HG03442 (cell line): ENCODE measurements at regions not wholly inside any gene's neighbourhood (a gene's known extent, or its start where the extent isn't known, plus 50 kb on each side); places are given as distances from the start of the nearest gene placed in this dataset.
"Not testable (repeated sequence)": the region's sequence is repeated elsewhere in the genome, so short reads cannot be mapped to it uniquely, and the experiment has no call there.

Experiments used
- ATAC-seq: cut with Tn5 transposase; IDR thresholded peaks from one replicate; pipeline ENCODE4 v1.9.1; 2021; ENCODE audit warnings: mild to moderate bottlenecking, moderate library complexity; ENCODE audit not compliant: unreplicated experiment

DNA sequence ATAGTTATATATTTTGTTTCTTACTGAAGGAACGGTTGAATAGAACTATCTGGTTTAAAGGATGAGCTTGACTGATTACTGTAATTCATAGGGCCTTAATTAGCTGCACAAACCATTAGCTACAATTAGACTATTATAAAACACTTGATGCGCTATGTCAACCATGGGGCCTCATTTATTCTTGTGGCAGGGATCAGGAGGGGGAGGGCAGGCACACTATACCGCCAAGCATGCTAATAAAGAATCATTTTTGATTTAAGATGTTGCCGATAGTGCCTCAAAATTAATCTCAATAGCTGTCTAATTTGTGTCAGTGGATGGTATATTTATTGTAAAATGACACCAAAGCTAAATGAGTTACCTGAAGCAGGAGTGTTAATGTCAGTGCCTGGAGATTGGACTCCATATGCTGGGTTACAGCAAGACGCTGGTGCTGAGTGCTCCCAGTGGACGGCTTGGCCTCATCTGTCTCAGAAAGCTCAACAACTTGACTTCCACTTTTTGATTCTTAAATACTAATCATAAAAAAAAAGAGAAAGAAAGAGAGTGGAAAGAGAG lies 1007.0 kb upstream of the CELF4 start:
- no peak for ATAC-seq

DNA sequence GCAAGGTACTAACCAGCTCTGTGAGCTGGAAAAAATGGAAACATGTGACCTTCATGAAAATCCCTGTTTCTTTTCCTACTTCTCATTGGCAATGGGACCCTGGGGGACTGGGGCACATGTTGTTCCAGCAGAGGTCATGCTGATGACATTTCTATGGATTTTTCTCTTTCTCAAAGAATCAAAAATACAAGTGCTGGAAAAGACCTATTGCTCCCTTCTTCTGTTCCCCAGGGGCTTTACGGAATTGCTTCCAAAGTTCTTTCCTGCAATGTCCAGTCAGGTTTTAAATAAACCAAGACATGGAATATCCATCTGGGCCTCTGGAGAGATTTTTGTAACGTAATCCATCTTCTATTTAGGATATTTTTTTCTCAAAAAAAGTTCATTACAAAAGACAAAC lies 1006.1 kb upstream of the CELF4 start:
- ATAC-seq = no peak

DNA sequence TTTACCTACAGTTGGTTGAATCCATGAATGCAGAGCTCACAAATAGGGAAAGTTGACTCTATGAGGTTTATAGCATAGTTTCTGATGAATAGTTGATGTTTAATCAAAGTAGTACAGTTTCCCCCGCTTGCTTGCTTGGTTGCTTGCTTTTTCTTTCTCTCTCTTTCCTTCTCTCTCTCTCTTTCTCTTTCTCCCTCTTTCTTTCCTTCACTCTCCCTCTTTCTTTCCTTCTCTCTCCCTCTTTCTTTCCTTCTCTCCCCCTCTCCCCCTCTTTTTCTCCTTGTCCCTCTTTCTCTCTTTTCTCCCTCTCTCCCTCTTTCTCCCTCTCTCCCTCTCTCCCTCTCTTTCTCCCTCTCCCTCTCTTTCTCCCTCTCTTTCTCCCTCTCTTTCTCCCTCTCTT lies 999.9 kb upstream of the CELF4 start:
- no peak for ATAC-seq

DNA sequence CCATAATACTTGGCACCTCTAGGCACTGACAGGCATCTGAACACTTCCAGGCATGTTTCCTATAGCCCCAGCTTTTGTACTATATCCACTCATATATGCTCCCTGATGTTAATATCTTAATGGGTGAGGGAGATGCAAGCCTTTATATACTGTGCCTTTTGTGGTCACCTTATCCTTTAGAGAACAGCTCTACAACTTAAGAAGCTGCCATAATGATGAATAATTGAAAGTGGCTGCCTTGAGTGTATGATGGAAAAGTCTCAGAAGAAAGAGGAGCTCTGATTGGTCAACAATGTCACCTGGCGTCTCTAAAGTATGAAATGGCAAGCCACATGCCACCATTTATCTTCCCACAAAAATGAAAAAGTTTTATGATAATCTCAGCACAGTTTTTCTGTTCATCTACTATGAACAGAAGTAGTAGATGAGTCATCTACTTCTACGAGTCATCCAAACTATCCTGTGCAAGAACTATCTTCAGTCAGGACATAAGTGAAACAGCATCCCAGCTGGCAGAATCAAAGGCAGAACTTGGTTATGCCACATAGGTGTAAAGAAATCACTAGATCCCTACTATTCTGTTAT lies 997.9 kb upstream of the CELF4 start:
- ATAC-seq = no peak

DNA sequence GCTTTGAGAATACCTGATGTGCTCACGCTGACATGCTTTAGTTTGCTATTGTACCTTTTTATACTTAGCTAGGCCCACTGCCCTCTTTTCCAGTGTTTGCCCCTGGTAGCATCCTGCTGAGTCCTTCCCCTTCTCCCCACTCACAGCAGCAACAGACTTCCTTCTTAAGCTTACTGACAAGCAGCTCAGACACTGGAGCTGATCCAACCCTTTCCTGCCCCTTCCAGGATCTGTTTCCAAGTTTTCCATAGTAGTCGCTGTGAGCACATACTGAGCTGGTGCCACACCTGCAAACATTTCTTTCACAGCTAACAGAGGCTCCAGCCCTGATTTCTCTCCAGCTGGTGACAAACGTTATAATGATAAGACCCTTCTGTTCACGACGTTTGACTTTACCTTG lies 991.4 kb upstream of the CELF4 start:
- ATAC-seq = no peak

DNA sequence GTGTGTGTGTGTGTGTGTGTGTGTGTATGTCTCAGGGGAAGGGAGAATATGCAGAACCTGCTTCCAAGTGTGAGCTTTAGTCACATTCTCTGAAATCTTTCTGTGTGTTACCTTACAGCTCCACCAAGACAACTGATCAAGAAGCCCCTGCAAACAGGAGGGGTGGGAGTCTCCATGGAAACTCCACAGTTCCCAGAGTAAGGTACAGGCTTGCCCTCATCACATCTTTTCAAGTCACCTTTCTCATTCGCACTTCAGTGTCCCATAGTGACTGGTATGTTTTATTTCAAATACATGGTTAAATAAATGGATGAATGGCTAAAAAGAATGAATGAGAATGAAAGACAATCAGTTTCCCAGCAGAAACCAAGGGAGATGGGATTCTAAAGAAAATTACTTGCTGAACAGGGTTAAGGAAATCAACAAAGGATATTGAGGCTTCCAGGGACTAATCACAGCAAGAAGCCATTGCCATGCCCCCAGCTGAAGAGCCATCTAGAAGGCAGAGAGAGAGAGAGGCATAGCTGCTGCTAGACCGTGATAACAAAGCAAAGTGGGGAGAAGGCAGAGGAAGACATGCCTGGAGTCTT lies 987.2 kb upstream of the CELF4 start:
- ATAC-seq = no peak

DNA sequence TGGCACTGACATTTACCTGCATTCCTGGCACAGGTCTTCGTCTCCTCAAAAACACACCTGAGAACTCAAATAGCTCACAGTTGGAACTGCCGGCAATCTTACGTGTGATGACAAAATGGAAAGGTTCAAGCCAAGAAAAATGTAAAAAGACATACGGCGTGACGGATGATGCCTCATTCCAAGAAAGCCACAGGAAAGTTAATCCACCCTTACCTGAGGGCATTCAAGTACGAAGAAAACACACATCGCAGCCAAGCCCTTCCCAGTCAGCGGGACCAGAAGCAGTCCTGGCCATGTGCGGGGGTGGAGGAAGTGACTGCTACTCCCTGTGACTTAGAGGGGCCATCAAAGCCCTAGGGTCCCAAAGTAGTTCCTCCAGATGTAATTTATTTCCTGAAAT lies 986.3 kb upstream of the CELF4 start:
- no peak for ATAC-seq

DNA sequence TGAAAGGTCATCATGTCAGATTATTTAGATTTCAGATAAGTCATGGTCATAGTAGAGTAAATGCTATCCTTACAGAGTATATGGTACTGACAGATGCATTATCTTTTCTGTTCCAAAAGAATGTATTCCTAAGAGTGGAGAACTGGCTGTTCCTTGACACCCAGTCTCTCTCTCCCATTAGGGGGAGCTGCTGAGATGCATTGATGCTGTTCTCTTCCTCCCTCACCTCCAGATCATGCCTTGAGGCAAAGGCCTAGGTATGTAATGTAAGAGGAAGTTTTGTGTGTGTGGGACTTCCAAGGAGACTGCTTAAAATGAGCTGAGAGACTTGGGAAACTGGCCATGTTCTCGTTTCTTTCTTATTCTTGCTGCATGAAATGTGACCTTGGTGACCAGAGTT lies 979.5 kb upstream of the CELF4 start:
- no peak for ATAC-seq

DNA sequence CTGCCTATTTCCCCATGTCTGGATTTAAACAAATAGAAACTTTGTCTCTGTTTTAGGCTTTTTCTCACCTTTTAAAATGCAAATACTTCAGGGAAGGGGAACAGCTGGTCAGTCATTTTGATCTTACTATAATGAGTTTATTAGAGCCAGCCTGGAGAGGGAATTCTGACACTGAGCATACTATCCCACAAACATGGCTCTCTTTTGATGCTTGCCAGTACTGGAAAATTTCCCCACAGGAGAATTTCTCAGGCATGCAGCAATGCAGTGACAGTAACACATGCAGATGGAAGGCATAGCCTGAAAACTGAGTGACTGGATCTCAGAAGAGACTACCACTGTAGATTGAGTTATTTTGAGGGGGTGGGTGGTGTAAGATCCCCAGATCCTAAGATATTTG lies 974.3 kb upstream of the CELF4 start:
- no peak for ATAC-seq

DNA sequence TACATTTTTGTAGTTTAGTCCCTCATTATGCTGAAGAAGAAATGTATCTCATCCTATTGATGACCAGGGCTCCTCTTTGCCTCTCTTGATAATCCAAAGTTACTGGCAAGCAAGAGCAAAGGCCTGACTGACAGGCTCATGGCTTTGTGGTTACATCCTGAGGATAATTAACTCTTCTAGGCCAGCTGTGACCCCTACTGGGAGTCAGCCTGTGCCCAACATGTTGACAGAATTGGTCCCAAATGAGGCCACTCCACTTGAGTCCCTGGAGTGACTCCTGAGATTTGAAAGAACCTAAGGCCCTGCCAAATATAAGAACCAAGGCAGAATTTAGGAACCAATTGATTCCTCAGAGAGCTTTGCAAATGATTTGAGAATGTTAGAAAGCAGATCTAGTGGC lies 973.8 kb upstream of the CELF4 start:
- no peak for ATAC-seq

DNA sequence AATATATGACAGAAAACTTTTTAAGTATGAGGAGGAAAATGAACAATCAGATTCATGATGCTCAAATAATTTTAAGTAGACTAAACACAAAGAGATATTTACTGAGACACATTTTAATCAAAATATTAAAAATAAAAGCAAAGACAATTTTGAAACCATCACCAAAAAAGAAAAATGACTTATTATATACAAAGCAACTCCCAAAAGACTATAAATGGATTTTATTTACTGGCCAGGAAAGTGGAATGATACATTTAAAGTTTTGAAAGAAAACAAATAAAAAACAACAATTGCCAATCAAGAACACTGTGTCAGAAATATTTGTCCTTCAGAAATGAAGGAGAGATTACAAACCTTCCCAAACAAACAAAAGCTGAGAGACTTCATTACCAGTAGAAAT lies 968.5 kb upstream of the CELF4 start:
- no peak for ATAC-seq

DNA sequence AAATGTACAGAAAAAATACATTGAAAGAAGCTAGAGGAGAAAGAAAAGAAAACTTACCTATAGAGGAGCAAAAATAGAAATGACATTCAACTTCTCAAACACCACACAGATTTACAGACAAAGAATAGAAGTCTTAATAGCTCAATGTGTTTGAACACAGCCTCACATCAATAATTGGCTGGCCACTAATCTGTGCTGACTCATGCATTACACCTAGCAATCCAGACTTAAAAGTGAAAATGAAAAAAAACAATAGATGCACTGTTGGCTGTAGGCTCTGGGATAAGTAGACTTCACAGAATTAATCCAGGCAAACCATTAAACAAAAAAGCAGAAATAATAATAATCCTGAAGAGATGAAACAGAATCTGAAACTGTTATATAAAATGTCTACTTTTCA lies 961.3 kb upstream of the CELF4 start:
- no peak for ATAC-seq

DNA sequence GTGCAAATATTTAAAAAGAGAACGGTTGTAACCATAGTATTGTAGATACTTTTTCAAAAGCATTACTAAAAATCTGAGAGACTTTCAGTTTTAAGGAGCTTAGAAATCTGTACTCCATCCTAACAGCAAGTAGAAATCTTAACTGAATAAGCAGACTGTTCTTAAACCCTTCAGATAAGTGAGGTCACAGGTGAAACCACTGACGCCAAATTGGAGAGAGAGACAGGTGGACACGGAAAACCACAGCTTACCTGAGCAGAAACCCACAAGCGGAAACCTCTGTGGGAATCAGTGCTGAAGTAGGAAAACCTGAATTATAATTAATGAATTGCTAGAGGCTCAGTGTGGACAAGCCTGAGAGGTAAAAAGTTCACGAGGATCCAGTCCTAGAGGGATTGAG lies 959.4 kb upstream of the CELF4 start:
- no peak for ATAC-seq

DNA sequence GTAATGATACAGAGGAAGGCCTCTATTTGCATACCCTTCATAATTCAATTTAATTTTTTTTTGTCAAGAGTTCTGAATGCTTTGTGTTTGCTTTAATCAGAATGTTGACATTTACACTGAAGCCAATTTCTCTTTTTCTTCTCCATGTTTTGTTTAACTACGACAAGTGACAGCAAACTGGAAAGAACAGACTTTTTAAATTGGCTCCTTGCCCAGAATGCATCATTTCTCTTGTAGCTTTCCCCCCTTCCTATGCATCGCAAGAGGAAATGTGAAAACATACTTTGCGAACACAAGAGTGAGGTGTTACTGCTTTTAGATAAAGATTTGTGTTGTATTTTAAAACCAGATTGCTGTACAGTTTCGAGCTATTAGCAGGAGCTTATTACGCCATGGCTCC lies 955.2 kb upstream of the CELF4 start:
- ATAC-seq = no peak

DNA sequence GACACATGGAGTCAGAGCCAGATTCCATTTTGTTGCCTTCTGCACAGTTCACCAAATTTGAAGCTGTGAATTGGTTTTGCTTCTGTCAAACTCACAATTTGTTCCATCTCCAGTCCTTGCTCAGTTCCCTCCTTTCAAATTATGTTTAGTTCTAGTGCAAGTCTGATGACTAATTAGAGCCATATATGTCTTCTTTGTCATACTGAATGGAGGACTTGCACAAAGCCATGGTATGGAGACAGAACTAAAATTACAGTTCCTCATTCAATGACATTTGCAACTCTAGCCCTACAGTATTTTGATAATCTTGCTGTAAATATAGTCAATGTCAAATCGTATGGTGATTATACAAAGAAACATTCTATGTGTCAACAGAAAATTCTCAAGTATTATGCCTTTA lies 936.9 kb upstream of the CELF4 start:
- ATAC-seq = no peak

DNA sequence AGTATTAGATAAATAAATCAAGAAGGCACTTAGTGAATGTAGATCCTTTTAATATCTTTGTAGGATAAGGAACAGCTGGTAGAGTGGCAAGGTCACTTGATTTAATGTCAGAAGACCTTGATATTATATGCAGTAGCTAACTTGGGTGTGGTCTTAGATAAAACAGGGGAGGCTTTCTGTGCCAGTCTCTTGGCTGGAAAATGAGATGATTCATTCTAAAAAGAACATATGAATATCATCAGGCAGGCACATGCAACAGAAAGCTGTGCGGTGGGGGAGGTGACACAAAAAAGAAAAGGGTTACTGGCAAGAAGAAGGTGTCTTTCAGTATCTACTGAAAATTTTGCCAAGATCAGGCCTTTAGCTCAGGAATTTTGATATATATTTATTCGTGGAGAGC lies 931.7 kb upstream of the CELF4 start:
- no peak for ATAC-seq

DNA sequence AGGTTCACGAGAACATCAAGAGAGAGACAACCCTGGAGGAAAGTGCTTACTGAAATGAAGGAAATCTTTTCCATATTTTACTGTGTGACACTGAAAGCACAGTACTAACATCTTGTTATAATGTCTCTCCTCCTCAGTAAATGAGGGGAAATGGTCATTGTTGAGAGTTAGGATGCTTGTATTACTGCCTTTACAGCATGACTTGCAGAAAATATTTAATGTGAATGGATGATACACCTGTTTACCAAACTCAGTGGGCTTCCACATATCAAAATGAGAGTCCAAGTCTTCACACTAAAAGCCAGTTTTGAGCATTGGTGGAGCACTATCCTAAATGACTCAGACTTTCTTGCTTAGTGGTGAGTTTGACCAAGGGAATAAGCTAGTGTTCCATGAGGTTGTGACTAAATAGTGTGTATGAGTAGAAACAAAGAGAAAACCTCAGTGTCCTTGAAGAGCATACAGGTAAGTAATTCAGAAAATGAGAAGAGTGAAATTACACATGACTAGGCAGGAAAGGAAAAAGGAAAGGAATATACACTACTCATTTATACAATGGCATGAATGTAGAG lies 930.7 kb upstream of the CELF4 start:
- no peak for ATAC-seq

DNA sequence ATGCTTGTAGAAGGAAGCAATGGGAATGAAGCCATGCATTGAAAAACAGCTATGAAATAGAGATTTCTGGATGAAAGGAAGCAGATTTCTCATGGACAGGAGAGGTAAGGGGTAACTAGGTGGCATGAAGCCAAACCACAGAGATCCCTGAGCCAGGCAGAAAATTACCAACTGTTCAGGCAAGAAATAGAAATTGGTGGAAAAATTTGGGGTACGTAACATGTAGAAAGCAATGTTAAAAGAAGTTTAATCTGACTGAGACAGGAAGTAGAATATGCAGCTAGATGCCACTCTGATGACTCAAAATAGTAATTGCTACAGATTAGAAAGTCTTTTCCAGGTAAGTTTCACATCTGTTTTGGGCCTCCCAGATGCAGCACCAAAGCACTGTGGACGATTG lies 928.5 kb upstream of the CELF4 start:
- ATAC-seq = no peak

DNA sequence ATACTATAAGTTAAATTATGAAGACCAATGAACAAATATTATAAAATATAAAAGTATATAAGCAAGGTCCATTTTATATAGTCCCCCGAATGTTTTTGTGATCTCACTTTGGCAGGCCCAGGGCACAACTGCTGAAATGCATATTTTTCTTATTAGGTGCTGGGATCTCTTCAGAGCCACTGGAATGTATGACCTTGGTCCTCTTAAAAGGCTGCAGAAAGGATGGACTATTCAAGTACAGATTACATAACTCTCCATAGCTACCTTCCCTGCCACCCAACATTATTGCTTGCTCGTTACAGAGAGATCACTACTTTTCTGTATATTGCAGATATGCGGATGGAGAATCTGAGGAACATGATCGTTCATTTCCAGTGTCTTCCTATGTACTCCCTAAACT lies 925.6 kb upstream of the CELF4 start:
- no peak for ATAC-seq

DNA sequence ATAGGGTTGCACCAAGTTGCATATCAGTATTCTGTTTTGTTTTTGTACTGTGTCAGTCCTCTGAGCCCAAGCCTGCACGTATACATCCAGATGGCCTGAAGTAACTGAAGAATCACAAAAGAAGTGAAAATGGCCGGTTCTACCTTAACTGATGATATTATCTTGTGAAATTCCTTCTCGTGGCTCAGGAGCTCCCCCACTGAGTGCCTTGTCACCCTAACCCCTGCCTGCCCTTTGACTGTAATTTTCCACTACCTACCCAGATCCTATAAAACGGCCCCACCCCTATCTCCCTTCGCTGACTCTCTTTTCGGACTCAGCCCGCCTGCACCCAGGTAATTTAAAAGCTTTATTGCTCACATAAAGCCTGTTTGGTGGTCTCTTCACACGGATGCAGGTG lies 924.1 kb upstream of the CELF4 start:
- not testable (repeated sequence) for ATAC-seq

DNA sequence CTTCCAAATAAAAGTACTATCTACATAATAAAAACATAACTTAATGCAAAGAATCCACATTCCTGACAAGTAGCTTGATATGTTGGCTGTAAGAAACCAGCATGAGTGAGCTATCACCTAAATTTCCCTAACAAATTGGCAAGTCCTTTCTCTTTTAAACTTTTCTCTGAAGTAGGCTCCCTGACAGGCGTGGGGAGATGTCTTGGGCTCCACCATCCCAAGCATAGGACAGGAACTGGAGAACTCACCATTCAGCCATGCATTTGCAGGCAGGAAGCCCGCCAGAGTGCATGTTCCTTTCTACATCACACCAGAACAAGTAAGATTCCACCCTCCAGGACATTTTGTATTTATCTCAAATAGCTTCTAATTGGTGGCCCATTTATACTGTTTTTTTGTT lies 921.9 kb upstream of the CELF4 start:
- ATAC-seq = no peak

DNA sequence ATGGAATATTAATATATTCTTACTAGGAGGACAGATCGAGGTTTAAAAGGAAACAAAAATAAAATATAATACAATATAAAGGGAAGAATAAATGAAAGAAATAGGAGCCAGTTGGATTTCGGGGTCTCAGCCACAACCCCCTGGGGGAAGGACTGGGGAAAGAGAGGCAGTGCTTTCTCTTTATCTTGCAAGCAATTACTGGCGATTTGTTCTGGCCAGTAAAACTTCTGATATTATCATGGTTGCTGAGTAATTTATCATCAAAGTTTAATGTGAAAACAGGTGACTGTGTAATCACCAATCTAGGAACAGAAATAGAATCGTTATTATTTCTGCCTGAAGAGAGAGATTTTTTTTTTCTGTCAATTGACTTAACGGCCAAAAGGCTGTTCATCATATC lies 917.7 kb upstream of the CELF4 start:
- no peak for ATAC-seq

DNA sequence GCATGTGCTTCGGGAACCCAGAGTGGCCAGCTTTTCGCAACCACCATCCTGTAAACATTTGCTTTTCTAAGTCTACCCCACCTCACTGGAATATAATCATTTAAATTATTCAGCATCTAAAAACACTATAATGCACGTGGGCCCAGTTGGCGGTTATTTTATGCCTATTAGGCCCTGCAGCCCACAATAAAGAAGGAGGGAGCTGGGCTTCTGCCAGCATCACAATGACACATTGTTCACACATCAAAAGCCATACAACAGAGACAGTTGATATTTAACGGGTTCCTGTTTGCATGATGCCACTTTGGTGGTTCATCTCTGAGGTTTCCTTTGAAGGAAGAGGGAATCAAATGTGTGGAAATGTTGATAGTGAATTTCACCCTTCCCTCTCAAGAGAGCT lies 916.0 kb upstream of the CELF4 start:
- ATAC-seq = no peak
